ENCODE measurements at regions not wholly inside any gene's neighbourhood (a gene's known extent, or its start where the extent isn't known, plus 50 kb on each side); places are given as distances from the start of the nearest gene placed in this dataset.

DNA sequence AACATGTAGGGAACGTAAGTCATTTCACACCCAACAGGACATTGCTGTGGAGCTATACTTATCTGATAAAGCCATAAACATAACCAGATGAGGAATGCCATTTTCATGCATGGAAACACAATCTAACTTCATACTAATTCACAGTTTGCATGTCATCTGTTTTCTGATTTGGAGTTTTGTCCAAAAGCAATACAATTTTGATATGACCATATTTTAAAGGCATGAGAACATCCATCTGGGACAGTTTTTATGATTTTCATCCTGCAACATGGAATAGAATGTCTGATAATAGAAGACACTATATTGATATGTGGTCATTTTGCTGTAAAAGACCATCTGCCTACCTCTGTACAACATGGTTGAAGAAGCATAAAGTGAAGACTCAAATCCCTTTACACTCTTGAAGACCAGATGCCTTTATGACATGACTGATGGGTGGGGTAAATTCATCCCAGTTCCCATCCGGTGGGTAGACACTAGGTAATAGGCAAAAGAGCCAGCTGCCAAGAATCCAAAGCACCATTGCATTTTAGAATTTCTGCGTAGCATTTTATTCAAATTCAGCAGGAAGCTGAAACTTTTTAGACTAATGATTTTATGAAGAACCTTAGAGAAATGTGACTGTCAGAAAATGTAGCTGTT, 309.8 kb downstream of the LMO7 start:
- no peak for DNase-seq

- no peak for DNase-seq
Measured at GRCh38 chr13:75938811-75939560, 302.9 kb downstream of the LMO7 start.

DNA sequence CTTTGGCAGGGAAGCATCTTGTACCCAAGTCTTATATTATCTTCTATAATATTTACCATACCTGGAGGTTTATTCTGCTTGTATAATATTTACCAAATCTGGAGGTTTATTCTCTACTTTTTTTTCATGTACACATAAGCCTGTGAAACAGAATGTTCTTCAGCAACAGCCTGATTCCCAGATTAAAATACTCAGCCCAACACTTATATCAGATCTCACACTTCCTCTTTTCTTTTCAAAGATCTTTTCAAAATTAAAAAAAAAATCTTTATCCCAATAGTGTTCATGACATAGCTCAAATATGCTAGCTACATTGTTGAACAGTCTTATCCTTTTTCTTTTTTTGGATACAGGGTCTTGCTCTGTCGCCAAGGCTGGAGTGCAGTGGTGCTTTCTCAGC, 300.7 kb downstream of the LMO7 start:
- DNase-seq = no peak

- no peak for DNase-seq
Measured at GRCh38 chr13:75935805-75936204, 299.7 kb downstream of the LMO7 start.

DNA sequence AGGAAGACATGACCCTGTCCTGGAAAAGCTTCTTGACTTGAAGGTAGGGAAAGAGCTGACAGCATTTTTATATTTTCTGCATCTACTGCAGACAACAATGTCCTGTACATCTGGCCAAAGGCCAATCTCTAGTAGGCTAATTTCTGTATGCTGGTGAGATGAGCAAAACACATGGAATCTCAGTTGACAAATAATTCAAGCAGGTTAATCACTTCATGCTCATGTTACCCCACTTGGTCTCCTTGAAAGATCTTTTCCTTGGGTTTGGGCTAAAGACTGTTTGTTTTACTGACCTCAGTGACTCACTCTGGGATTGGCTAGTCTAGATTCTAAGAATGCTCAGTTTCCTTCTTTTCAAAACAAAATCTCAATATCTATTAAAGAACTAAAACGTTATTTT, 298.8 kb downstream of the LMO7 start:
- no peak for DNase-seq

DNA sequence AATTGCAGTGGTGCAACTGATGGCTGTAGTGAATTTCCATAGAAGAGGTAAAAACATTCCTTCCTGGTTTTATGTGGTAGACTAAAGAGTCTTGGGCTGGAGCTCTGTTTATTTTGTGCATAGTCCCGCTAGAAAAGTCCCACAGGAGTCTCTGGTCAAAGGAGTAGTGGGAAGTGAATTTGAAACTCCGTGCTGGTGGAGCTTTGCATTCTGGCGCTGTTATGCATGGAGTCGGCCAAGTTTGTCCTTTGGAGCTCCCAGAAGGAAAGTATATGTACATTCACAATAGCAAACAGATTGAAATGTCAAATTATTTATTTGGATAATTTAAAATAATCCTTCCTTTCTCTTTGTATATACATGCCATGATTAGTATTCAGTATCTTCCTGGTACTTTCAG, 296.5 kb downstream of the LMO7 start:
- peak; percentile 34 to 87 (median 72) for DNase-seq

DNA sequence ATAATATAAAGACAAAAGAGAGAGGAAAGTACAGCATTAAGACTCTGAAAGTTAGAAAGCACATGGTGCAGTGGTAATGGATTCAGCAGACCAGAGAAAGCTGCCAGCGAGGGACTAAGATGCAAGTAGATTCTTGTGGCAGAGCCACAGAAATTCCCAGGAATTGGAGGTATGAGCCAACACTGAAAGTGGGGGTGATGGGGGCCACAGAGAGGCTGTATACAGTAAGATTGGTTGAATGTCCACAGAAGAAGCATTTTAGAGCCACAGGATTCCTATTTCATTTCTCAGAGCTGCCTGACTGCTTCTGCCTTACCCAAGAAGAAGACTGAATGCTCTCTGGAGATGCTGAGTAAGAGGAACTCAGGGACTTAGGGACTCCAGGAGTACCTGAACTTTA, 295.0 kb downstream of the LMO7 start:
- no peak for DNase-seq

DNA sequence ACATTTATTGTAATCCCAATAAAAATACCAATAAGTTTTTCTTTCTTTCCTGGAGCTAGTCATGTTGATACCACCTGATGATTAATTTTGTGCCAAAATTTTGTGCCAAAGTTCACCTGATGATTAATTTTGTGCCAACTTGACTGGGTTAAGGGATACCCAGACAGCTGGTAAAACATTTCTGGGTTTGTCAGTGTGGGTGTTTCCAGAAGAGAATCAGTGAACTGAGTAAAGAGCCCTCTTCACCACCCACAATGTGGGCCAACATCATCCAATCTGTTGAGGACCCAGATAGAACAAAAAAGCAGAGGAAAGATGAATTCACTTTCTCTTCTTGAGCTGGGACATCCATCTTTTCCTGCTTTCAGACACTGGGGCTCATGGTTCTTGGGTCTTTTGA, 292.9 kb downstream of the LMO7 start:
- DNase-seq = no peak

GRCh38 chr13:75927183-75927669, 291.1 kb downstream of the LMO7 start:
- peak in 1 of 3 donors; percentile 65 for DNase-seq

DNA sequence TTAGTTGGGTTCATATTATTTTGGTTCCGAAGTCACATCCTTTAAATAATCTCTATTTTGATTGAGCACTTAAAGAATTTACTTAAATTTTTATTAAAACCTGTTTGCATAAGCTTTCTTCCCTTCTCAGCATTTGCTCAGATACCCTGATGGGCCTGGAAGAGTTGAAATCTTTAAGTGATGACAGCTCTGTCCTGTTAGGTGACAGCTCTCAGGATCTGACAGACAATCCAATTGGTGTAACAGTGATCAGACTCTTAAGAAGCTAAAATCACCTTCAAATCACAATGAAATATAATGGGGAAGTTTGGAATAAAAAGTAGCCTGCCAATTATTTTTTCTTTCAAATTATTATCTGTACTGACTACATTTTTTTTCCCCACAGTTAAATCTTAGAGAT, 284.4 kb downstream of the LMO7 start:
- no peak for DNase-seq

- DNase-seq = no peak
Measured at GRCh38 chr13:75919660-75920199, 283.6 kb downstream of the LMO7 start.

GRCh38 chr13:75915066-75915465, 278.9 kb downstream of the LMO7 start:
- DNase-seq = no peak

DNA sequence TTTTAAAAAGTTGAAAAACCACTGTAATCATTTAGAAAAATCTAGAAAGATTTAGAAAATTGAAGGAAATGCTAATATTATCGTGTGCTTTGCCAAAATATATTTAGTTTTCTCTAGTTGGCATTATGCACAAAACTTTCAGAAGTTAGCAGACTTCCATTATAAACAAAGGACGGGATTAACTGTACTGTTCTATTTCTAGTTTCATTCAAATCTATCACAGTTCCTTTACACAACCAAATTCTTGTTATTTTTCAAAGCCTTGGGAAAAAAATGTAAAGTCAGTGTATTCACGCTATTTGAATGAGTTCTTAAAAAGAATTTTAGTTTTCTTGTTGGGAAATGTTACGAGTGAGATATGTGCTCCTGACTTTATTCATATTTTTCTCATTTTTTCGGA, 277.8 kb downstream of the LMO7 start:
- no peak for DNase-seq

DNA sequence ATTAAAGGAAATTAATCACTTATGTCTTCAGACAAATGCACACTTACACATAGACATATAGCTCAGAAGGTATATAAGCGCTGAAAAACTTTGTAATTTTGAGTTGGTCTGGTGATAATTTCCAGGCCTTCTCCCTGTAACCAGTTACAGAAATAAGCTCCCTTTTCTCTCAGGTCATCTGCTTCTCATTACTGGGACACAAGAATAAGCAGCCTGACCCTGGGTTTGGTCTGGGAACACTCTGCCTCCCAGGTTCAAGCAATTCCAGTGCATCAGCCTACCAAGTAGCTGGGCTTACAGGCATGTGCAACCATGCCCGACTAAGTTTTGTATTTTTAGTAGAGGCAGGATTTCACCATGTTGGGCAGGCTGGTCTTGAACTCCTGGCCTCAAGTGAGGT, 274.5 kb downstream of the LMO7 start:
- DNase-seq = no peak

Measured in muscle of back (tissue), 3 donors.